Stimulated activated CD4-positive, alpha-beta T cell treated with anti-CD3 and anti-CD28 coated beads, Interleukin-12 subunit alpha, Interleukin-12 subunit beta, amount 100 ng/mL, for 48 hours (primary cell): ENCODE measurements at regions not wholly inside any gene's neighbourhood (a gene's known extent, or its start where the extent isn't known, plus 50 kb on each side); places are given as distances from the start of the nearest gene placed in this dataset.

Source experiments
- DNase-seq, 3 donors: peaks; one replicate each; pipeline ENCODE4 v3.0.0-alpha.2; 2020; ENCODE audit warnings: low read depth in 2 of 3, low spot score in 1 of 3

DNA sequence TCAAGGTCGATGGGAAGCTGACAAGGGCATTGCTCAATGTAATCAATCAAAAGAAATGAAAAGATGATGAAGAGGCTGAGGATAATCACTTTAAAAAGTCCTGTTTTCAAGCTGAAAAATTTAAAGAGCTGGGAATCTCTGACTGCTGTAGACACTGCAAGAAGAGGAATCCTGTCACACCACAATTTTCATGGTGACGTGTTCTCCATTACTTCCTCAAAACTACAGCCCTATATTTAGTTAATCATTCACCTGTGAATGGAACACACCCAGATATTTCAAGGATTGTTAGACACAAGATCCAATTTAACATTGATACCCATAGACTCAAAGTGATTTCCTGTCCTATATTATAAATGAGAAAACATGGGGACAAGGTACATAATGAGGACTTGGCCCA is 1048.3 kb downstream of the AMY1C start:
- DNase-seq = no peak

DNA sequence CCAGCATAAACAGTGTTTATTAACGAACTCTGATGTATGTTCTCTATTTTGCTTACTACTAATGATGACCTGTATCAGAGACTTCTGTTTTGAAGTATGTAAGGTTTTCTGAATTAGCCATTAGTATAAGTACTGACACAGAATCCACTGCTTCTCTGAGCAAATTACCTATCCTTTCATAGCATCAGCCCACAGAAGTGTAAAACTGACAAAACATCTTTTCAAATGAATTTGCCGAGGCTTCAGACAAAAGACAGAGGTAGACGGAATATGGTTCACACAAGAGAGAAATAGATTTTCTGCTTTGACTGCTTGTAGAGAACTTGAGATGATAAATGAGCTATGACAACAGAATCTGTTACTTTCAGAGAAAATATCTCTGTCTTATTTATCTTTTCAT is 1051.6 kb downstream of the AMY1C start:
- DNase-seq = no peak

DNA sequence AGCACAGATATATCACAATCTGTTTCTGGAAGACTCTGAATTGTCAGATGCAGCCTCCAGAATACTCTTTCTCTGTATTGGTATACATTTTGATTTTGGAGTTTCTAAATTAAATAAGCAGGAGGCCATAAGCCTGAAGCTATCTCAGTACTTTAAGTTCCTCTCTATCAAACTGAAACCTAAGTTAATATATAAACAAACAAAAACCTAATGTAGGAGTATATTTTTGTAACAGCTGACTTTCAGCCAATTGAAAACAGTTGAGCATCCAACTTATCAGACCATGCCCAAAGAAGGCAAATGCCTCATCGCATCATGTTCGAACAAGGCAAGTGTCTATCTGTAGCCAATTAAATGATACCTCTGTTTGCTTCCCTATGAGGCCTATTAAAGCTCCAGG is 1054.4 kb downstream of the AMY1C start:
- no peak for DNase-seq

DNA sequence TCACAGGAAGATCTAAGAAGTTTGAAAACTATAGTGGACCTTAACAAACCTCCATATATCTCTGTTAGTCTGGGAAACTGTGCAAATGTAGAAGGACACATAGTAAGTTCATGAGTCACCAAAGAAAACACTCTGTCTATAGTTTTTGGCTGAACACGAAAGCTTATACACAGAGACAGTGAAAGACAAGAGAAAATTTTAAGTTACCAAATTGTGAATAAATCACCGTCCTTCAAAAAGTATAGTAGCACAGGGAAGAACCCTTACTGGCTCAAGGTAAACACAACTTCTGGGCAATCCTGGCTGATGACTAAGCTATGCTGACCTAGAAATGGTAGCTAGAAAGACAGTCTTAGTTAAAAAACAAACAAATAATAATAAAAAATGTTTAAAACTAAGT is 1057.9 kb downstream of the AMY1C start:
- DNase-seq = no peak

DNA sequence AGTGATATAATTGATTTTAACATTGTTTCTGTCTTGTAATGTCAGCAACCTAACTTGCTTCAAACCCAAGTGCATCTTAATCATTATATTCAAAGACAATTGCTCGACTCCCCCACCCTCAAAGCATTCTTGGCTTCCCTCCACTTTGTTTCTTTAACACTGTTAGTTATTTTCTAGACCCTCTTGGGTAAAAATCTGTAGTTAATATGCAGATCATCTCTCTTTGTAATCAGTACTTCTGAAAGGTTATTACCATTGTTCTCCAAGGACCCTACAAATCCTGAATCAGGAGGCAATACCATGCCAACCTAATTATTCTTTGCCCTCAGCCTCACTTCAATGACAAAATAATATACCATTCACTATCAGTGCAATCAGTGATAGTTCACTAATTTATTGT is 1075.7 kb downstream of the AMY1C start:
- no peak for DNase-seq

DNA sequence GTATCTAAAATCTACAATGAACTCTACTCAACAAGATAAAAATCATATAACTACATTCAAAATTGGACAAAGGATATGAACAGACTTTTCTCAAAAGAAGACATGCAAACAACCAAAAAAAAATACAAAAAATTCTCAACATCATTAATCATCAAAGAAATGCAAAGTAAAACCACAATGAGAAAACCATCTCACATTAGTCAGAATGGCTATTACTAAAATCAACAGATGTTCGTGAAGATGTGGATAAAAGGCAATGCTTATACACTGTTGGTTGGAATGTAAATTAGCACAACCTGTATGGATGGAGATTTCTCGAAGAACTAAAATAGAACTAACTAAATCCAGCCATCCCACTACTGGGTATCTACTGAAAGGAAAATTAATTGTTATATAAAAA is 1080.8 kb downstream of the AMY1C start:
- no peak for DNase-seq

DNA sequence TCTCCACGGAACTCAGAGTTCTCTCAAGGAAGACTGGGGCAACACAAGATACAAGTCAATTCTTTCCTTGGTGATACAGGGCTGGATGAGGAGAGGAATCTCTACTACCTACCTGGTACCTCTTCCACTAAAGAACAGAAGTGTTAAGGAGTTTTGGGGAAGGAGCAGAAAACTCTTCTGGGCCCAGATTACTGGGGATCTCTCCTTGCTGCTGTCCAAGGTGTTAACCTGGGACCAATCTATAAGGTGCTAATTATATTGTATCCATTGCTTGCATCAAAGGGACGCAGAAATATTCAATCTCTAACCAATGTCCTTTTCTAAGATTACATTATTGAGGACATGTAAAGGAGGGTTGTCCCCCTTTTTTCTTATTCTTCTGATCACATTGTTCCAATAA is 1102.5 kb downstream of the AMY1C start:
- no peak for DNase-seq

DNA sequence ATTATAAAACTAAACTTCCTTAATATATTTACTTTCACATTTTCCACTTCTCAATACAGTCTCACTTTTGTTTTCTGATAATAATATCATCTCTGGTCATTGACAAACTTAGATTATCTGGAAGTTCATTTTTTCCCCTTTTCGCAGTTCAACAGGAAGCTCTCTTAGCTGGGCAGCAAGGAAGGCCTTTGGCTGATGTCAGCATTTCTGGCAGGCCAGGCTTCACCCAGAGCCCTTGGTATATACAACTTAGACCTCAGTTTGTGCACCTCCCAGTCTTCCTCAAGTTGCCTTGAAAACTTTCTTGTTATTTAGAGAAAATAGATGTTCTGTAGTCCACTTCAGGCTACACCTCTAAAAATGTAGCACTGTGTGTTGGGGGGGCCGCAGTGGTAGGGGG is 1103.6 kb downstream of the AMY1C start:
- DNase-seq = no peak

DNA sequence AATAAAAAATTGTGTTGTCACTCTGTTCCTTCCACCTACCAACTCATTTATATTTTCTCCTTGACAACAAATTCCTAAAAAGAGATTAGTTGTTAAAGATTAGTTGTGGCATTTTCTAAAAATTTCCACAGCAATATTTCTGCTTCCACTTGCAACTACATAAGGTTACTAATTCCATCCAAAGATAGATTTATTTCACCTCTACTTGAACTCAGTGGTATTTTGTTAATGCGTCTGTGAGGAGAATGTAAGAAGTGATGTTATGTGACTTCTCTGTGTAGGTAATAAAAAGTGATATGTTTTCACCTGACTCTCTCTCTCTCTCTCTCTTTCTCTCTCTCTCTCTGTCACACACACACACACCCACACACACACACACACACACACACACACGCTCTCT is 1104.8 kb downstream of the AMY1C start:
- no peak for DNase-seq

DNA sequence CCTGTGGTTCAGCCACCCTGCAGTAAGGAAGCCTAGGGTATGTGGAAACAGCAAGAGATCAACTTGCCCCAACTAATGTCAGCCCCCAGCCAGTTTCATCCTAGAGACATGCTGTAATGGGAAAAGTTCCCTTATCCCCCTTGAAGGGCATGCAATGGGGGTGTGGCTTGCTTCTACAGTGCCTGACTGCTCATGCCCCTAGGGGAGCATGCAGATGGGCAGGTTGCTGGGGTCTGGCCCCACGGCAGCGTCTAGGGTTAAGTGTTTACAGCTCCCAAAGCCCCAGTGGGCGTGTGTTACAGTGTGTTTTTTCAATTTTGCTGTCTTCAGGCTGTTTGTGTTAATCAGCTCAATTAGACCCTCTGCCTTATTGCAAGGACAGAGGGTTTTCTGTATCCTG is 1105.9 kb downstream of the AMY1C start:
- no peak for DNase-seq

DNA sequence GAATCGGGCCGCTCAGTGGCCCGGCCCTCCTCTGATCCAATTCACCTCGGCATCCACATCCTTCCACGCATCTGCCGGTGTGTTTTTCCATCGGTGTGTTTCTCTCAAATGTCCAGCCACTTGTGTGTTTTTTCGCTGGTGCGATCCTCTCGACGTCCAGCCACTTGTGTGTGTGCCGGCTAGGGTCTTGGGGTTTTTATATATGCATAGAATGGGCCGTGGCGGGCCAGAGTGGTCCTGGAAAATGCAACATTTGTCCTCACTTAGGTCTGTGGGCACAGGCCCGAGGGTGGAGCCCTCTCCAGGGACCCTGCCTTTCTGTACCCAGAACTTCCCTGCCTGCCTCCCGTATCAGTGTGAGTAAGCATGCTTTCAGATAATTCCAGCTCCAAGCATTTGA is 1106.4 kb downstream of the AMY1C start:
- no peak for DNase-seq

DNA sequence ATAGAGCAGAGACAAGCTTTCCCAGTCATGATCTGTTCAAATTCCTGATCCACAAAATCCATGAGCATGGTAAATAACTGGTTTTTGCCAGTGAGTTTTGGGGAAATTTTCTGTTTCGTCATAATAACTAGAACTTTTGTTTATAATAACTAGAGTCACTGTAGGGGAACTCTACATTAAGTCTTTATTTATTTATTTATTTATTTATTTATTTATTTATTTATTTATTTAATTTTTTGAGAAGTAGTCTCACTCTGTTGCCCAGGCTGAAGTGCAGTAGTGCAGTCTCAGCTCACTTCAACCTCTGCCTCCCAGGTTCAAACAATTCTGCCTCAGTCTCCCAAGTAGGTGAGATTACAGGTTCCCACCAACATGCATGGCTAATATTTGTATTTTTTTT is 1106.8 kb downstream of the AMY1C start:
- no peak for DNase-seq

DNA sequence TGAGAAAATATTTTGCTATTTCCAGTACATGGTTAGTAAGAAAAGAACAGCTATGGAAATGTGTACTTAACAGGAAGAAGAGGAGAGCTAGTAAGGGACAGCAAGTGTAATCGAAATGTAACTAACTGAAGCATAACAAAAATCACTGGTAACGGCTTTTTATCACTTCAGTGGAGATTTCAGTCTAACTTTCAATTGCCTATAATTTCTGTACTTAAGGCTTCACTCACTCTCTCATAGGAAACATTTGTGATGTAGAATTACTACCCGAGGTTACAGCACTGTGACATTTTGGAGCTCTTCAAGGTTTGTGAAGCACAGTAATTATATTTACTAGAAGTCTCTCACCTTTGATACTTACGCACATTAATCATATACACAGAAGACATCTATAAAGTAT is 1119.1 kb downstream of the AMY1C start:
- DNase-seq = no peak

DNA sequence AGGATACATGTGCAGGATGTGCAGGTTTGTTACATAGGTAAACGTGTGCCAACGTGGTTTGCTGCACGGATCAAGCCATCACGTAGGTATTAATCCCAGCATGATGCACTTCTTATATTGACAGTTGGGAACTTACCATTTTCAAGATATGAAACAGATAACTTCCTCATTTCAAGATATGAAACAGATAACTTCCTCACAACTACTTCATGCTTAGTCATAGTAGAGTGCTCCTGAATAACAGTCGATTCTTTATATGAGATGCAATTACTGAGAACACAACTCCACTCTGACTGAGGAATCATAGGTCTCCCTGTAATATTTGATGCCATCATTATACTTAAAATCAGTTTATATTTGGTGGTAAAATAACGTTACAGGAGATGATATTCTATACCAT is 1124.3 kb downstream of the AMY1C start:
- no peak for DNase-seq

DNA sequence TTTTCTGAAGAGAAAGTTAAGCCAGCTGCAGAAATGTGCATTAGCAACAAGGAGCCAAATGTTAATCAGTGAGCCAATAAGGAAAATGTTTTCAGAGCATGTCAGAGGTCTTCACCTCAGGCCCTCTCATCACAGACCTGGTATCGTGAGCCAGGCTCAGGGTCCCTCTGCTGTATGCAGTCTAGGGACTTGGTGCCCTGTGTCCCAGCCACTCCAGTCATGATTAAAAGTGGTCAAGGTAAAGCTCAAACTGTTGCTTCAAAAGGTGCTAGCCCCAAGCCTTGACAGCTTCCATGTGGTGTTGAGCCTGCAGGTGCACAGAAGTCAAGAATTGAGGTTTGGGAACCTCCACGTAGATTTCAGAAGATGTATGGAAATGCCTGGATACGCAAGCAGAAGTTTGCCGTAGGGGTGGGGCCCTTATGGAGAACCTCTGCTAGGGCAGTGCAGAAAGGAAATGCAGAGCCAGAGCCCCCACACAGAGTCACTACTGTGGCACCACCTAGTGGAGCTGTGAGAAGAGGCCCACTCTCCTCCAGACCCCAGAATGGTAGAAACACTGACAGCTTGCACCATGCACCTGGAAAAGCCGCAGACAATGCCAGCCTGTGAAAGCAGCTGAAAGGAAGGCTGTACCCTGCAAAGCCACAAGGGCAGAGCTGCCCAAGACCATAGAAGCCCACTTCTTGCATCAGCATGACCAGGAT is 1128.7 kb downstream of the AMY1C start:
- DNase-seq = no peak

DNA sequence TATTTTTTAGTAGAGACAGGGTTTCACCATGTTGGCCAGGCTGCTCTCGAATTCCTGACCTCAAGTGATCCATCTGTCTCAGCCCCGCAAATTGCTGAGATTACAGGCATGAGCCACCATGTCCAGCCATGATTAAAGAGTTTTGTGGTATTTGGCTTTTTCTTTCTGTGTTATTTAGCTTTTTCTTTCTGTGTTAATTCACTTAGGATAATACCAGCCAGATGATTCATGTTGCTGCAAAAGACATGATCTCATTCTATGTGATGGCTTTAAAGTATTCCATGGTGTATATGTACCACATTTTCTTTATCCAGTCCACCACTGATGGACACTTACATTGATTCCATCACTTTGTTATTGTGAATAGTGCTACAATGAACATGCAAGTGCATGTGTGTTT is 1135.2 kb downstream of the AMY1C start:
- DNase-seq = no peak

DNA sequence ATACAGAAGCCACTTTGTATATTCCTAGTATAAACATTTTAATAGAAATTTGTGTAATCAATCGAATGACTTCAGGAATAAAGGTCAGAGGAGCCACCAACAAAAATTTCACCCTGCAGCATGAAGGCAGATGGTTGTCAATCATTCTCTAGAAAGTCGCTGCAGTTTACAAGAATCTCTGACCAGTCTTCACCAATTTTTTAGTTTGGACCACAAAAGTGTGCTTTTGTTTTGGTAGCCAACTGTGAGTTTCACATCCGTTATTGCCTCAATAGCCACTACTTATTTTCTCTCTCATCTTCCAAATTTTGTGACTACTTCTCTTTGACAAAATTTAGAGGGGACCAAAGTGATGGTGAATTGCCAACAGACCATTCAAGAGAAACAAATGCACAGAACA is 1155.6 kb downstream of the AMY1C start:
- no peak for DNase-seq

DNA sequence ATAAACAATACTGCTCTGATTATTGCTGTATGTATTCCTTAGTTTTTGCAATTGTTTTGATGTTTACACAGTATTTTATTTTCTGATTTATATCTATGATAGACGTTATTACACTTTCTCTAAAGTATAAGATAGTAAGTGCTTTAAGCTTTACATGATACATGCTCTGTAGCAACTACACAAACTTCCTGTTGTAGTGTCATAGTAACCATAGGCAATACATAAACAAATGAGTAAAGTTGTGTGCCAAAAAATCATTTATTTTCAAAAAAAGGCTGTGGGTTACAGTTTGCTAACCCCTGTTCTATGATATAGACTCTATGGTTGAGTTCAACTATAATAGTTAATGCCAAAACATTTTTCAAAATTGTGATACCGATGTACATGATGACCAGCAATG is 1156.4 kb downstream of the AMY1C start:
- DNase-seq = no peak

DNA sequence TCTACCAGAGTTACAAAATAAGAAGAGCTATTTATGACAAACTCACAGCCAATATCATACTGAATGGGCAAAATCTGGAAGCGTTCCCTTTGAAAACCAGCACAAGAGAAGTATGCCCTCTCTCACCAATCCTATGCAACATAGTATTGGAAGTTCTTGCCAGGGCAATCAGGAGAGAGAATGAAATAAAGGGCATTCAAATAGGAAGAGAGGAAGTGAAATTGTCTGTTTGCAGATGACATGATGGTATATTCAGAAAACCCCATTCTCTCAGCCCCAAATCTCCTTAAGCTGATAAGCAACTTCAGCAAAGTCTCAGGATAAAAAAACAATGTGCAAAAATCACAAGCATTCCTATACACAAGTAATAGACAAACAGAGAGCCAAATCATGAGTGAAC is 1169.5 kb downstream of the AMY1C start:
- no peak for DNase-seq

DNA sequence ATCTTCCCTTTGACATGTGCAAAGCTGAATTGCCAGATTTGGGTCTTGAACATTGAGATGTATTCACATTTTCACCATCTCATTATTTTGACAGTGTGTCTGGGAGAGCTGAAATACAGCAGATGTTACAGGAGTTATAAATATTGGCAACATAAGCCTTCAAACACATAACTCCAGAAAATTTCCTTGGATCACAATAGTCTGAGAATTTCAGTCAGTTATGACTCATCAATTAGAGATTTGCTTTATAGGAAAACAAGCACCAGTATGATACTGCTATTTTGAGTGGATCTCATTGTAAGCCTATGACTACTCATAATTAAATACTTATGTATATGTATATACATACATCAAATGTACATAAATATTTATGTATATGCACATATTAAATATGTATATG is 1171.8 kb downstream of the AMY1C start:
- DNase-seq = no peak

DNA sequence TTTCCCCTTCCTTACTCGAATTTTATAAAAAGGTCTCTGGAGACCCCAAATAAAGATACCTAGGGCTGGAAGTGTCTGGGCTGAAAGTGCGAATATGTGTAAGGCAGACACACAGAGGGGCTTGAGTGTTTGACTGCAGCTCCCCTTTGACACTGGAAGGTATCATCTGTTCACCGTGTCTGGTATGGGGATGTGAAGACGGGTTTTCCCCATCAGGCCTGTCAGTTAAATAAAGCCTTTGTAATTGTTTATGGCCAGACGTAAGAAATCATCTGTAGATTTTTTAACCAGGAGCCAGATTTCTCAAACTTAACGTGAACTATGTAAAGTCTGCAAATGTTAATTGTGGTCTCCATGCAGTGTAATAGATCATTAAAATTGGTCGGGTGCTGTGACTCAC is 1173.4 kb downstream of the AMY1C start:
- no peak for DNase-seq

DNA sequence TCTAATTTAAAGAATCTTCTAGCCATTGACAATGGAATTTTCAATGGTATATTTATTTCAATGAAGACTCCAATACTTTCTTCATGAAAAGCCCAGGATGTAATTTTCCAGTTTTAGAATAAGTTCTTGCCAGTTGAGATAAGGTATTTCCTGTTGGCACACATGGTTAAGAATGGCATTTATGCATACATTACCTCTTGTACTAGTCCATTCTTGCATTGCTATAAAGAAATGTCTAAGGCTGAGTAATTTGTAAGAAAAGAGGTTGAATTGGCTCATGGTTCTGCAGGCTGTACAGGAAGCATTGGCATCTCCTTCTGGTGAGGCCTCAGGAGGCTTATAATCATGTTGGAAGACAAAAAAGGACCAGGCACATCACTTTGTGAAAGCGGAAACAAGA is 1179.6 kb downstream of the AMY1C start:
- DNase-seq = no peak

DNA sequence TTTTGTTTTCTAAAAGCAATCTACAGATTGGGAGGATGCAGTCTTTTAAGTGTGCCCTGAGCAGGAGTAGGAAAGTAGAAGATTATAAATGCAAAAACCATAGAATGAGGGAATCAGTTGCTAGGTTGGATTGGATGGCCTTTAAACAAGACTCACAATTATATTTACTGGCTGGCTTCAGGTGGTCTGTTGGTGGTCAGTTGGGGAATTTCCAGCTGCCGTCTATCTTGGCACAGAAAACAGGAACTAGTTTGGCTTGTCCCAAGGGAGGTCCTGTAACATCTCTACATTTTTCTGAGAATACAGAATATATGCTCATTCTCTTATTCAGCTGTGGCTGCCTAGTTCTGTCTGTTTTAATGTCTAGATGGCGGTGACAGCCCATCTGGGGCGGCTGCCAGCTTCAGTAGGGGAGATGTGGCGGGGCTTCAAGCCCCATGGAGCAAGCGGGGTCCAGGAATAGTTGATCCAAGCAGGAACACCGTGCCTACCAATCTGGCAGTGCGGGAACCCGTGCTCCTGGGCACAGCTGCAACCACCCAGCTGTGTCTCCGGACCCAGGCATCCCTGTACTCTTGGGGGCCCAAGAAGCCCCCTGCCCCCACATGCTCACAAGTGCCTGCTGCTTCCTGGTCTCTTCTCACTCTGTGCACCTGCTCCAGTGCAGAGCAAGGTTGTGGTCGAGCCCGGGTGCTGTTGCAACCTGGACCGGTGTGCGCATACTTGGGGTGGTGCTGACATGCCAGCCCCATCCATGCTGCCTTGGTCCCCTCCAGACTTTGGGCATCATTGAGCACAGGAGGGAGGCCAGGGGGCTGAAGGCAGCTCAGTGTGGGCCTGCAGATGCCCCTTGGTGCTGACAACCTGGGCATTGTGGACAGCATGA is 1182.6 kb downstream of the AMY1C start:
- no peak for DNase-seq
